ENCODE measurements at regions not wholly inside any gene's neighbourhood (a gene's known extent, or its start where the extent isn't known, plus 50 kb on each side); places are given as distances from the start of the nearest gene placed in this dataset.

- POLR2A ChIA-PET: no interaction called here
- CTCF ChIA-PET: no interaction called here
- TF ChIP-seq CTCF (IDR thresholded peaks at IDR 0.05; ENCODE audit: low read depth, low read length): no peak
Measured at GRCh38 chr20:6838181-6838826, 70.8 kb downstream of the BMP2 start.

DNA sequence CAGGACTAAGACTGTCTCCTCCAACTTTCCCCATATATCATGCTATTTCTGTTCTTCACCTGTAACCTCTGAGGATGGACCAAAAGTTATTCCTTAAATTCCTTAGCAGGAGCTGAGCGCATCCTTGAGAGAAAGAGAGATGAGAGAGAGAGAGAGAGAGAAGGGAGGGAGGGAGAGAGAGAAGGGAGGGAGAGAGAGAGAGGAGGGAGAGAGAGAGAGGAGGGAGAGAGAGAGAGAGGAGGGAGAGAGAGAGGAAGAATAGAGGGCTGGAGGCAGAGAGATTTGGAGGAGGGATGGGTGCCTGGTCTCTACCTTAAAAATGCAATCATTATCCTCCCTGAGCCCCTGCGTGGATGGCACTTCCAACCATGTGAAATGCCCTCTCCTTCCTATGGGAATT lies 73.6 kb downstream of the BMP2 start:
- CTCF ChIA-PET: interaction anchor here (1.3 to 2.6 kb wide), 2 partner anchors 12 to 1018 kb away, joined by 4 to 6 read pairs; no protein-coding TSS in a partner anchor
- H3K27ac ChIP-seq (ENCODE audit: low read depth, low read length): no peak overlapping the region
- POLR2A ChIA-PET: no interaction called here
- no peak overlapping the region for H3K4me3 ChIP-seq (ENCODE audit: low read depth, low read length)
- no peaks in the 10 kb centered on the region for H3K9me3 ChIP-seq (ENCODE audit: control insufficient read depth, insufficient read depth, low read length)
- H3K27me3 ChIP-seq (ENCODE audit: control insufficient read depth, insufficient read depth, low read length): no peaks in the 10 kb centered on the region
- no peak for TF ChIP-seq CTCF (IDR thresholded peaks at IDR 0.05; ENCODE audit: low read depth, low read length)
- no peak for DNase-seq (ENCODE audit: low read depth, low spot score)

More at GRCh38 chr20:6838181-6838826, 70.8 kb downstream of the BMP2 start:
- no peak for DNase-seq (ENCODE audit: low read depth, low spot score)
- H3K27me3 ChIP-seq (ENCODE audit: control insufficient read depth, insufficient read depth, low read length): no peaks in the 10 kb centered on the region
- no peak overlapping the region for H3K27ac ChIP-seq (ENCODE audit: low read depth, low read length)
- H3K9me3 ChIP-seq (ENCODE audit: control insufficient read depth, insufficient read depth, low read length): no peaks in the 10 kb centered on the region
- H3K4me3 ChIP-seq (ENCODE audit: low read depth, low read length): no peak overlapping the region

DNA sequence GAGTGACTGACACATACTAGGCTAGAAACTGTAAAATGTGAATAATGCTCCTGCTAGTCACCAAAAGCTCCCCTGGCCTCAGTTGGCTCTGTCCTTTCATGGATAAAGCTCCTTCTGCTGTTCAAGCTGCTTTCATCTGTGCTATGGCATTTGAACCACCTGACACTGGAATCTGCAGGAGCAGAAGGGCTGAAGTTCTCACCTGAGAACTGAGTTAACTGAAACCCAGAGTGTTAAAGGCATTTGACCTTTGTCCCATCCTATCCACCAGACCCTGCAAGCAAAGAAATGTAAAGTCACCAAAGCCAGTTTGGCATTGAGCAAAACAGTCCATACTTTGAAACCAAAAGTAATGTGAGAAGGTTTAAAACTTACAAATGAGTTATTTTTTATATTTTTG lies 77.7 kb downstream of the BMP2 start:
- no peak for TF ChIP-seq CTCF (IDR thresholded peaks at IDR 0.05; ENCODE audit: low read depth, low read length)
- Histone ChIP-seq H3K27me3 (ENCODE audit: control insufficient read depth, insufficient read depth, low read length) (no peaks in the 10 kb centered on the region), H3K27ac (ENCODE audit: low read depth, low read length) (no peak overlapping the region), H3K9me3 (ENCODE audit: control insufficient read depth, insufficient read depth, low read length) (no peaks in the 10 kb centered on the region), H3K4me3 (ENCODE audit: low read depth, low read length) (no peak overlapping the region)
- no peak for DNase-seq (ENCODE audit: low read depth, low spot score)
- CTCF ChIA-PET: no interaction called here
- POLR2A ChIA-PET: no interaction called here

- no peak for DNase-seq (ENCODE audit: low read depth, low spot score)
- Histone ChIP-seq H3K9me3 (ENCODE audit: control insufficient read depth, insufficient read depth, low read length) (no peaks in the 10 kb centered on the region), H3K4me3 (ENCODE audit: low read depth, low read length) (no peak overlapping the region), H3K27me3 (ENCODE audit: control insufficient read depth, insufficient read depth, low read length) (no peaks in the 10 kb centered on the region), H3K27ac (ENCODE audit: low read depth, low read length) (no peak overlapping the region)
- CTCF ChIA-PET: no interaction called here
- POLR2A ChIA-PET: no interaction called here
- no peak for TF ChIP-seq CTCF (IDR thresholded peaks at IDR 0.05; ENCODE audit: low read depth, low read length)
Measured at GRCh38 chr20:6848041-6848440, 80.6 kb downstream of the BMP2 start.

DNA sequence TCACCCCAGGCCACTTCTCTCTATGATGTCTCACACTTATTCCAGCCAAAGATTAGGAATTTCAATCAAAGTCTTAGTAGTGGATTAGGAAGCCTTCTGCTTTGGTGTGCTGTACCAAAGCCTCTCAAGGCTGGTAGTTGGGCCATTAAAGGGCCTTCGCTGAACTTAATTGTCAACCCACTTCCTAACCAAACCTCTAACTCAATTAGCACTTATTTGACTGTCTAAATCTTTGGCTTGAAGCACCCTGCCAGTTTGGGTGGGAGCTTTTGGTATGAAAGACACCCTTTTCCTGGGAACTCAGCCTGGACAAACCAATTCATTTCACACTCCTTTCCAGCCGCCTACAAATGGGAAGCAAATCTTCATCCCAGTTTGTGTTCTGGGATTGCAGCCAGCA lies 81.5 kb downstream of the BMP2 start:
- no peak overlapping the region for H3K27ac ChIP-seq (ENCODE audit: low read depth, low read length)
- no peak for TF ChIP-seq CTCF (IDR thresholded peaks at IDR 0.05; ENCODE audit: low read depth, low read length)
- CTCF ChIA-PET: no interaction called here
- H3K9me3 ChIP-seq (ENCODE audit: control insufficient read depth, insufficient read depth, low read length): no peaks in the 10 kb centered on the region
- no peaks in the 10 kb centered on the region for H3K27me3 ChIP-seq (ENCODE audit: control insufficient read depth, insufficient read depth, low read length)
- H3K4me3 ChIP-seq (ENCODE audit: low read depth, low read length): no peak overlapping the region
- POLR2A ChIA-PET: no interaction called here
- DNase-seq (ENCODE audit: low read depth, low spot score): no peak
